ENCODE measurements at regions not wholly inside any gene's neighbourhood (a gene's known extent, or its start where the extent isn't known, plus 50 kb on each side); places are given as distances from the start of the nearest gene placed in this dataset.
A peak's percentile ranks its signal among the peaks of the same experiment; 100 is the strongest.

GRCh38 chr18:75679331-75679730 lies 251.8 kb upstream of the SMIM21 start:
- intact Hi-C loops (cut with DNase I) = loop anchor here in 1 of 2 donors (10.0 kb wide), 1 partner anchor 65 kb away; no protein-coding TSS in a partner anchor
- DNase-seq (peak; percentile 71), ATAC-seq (peak; percentile 82 to 96)

- ATAC-seq = peak in 1 of 2 donors; percentile 53
- intact Hi-C loops (cut with DNase I) = loop anchor here in 1 of 2 donors (10.0 kb wide), 1 partner anchor 64 kb away; no protein-coding TSS in a partner anchor
- no peak for DNase-seq
These were observed 251.1 kb upstream of the SMIM21 start for GRCh38 chr18:75678627-75679026.

- no peak for ATAC-seq
- no peak for DNase-seq
- intact Hi-C loops (cut with DNase I) = loop anchor here in 1 of 2 donors (10.0 kb wide), 1 partner anchor 63 kb away; no protein-coding TSS in a partner anchor
These were observed 250.4 kb upstream of the SMIM21 start for GRCh38 chr18:75677696-75678455.

DNA sequence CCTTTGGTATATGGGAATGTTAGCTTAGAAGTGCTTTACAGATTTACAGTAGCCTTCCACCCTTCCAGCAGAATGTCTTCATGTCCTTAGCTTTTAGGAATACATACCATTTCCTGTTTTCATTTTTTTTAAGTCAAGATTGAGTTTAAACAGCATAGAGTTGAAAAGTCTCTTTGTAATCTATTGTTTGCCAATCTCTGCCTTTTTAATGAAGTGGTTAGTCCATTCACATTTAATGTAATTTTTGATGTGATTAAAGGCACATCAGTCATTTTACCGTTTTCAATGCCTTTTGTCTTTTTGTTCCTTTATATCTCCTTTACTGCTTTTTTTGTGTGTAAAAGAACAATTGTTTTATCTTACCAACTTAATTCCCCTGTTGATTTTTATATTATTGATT lies 233.4 kb upstream of the SMIM21 start:
- DNase-seq (no peak), ATAC-seq (no peak)
- intact Hi-C loops (cut with DNase I) = no loop called here

GRCh38 chr18:75659535-75660023 lies 232.1 kb upstream of the SMIM21 start:
- no peak for ATAC-seq
- intact Hi-C loops (cut with DNase I) = no loop called here
- DNase-seq = no peak

DNA sequence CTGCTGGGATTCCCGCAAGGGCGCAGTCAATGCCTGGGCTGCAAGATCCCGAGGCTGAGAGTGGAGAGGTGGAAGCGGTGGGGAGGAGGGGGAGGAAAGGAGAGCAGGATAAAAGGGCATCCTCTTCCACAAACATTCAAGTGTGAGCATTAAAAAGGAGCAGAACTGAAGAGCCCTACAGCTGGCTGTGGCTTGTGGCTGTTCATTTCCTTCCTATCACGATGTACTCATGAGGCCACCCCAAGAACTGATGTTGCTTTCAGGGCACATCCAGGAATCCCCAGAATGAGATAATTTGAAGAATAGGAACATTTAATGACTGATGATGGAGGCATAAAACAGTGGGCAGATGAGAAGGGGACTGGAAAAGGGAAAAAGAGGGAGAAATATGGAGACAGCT lies 230.8 kb upstream of the SMIM21 start:
- intact Hi-C loops (cut with DNase I) = no loop called here
- DNase-seq (no peak), ATAC-seq (no peak)

DNA sequence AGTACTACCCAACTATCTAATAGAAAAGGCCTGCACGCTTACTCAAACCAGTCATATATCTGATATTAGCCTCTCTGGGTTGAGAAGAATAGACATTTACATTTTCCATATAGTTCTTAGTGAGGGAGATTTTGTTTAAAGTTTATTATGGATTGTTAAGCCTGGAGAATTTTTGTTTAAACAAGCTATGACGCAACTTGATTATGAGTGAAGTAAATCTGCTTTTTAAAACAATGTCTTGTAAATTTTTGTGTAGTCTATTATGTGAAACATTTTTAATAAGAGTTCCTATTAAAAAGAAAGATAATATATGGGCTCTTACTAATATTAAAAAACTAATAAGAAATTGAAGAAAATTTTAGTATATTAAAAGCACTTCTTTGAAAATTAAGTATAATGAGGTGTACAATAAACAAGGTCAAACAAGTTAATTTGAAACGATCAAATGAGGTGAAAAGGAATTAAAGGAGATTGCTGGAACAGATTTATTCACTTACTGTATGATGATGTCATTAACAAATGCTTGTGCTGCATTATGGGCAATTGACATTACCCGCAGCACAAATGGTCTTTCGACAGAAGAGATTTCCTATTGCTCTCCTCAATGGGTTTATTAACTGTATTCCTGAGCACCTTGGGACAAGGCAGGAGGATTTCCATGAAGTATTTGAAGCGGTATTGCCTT lies 229.2 kb upstream of the SMIM21 start:
- DNase-seq (no peak), ATAC-seq (no peak)
- intact Hi-C loops (cut with DNase I) = no loop called here

- DNase-seq (no peak), ATAC-seq (no peak)
- intact Hi-C loops (cut with DNase I) = no loop called here
These were observed 228.5 kb upstream of the SMIM21 start for GRCh38 chr18:75656035-75656434.

GRCh38 chr18:75654851-75655751 lies 227.6 kb upstream of the SMIM21 start:
- ATAC-seq (peak in 1 of 2 donors; percentile 16), DNase-seq (peak; percentile 29)
- intact Hi-C loops (cut with DNase I) = no loop called here

DNA sequence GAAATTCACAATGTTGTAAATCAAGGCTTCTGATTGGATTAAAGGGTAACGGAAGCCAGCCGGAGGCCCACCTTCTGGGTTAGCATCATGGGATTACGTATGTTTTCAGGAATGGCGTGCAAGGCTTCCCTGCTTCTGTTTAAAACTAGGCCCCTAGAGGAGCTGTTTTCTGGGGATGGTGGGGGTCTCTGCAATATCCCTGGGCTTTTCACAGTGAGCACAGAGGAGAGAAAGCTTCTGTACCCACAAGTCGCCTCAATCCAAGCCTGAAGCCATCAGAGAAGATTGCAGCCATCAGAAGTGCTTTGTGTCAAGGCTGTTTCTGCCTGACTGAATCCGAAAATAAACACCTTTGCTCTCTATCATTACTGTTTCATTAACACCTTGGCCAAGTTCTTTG lies 226.9 kb upstream of the SMIM21 start:
- ATAC-seq (no peak), DNase-seq (no peak)
- intact Hi-C loops (cut with DNase I) = no loop called here

DNA sequence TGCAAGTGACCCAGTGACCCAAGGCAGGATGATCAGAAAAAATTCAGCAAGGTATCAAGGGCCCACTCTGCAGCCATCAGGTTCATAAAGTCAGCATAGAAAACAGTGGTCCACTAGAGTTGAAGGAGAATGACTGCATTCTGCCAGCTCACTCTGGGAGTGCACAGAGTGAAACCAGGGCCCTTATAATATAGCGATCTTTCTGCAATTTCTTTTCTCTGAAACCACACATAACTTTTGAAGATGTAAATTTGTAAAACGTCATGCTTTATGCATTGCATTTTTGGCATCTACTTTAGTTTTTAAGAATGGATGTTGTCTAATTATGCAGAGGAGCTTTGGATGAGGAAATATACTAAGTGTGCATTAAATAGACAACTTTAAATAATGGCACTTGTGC lies 225.0 kb upstream of the SMIM21 start:
- DNase-seq (no peak), ATAC-seq (no peak)
- intact Hi-C loops (cut with DNase I) = no loop called here

DNA sequence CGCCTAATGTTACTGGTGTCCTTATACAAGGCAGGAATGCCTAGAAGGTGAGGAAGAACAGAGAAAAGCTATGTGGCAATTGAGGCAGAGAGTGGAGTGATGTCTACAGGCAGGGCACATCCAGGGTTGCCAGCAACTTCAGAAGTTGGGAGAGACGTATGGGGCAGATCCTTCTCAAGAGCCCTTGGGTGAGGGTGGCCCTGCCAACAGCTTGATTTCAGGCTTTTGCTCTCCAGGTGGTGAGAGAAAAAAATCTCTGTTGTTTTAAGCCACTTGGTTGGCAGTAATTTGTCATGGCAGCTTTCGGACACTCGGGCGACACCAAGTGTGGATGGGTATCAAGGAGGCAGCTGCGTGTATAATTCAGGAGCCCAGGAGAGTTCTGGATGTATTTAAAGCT lies 217.4 kb upstream of the SMIM21 start:
- ATAC-seq = no peak
- no peak for DNase-seq
- intact Hi-C loops (cut with DNase I) = no loop called here

- intact Hi-C loops (cut with DNase I) = no loop called here
- ATAC-seq (no peak), DNase-seq (no peak)
These were observed 215.6 kb upstream of the SMIM21 start for GRCh38 chr18:75643083-75643482.

GRCh38 chr18:75639472-75639831 lies 211.9 kb upstream of the SMIM21 start:
- ATAC-seq (no peak), DNase-seq (no peak)
- intact Hi-C loops (cut with DNase I) = no loop called here

DNA sequence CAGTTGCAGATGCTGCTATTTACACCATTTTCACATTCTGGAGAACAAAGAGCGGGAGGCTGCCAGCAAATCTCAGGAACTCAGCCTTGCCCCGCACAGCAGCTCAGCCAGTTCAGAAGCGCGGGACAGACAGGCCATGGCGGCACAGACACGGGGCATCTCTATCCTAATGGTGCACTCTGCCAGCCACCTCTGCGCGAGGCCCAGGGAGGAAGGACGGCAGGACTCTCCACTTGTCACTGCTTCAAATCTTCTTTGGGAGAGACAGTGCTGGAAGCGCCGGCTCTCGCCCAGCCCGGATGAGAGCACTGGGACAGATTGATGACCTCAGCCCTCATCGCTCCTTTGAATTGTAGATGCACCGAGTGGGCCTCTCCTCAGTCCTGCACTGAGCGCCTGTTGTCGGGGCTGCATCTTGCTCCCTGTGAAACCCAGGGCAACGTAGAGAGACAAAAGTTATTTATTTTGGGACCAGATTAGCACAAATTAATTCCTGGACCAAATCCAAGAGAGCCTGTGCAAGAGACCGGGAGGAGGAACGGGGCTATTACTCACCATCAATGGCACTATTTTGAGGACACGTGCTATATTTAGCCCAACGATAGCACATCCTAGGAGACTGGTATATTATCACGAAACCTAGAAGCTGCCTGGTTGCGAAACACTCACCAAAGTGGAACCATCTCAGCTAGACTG lies 211.4 kb upstream of the SMIM21 start:
- ATAC-seq (peak; percentile 79 to 91), DNase-seq (no peak)
- intact Hi-C loops (cut with DNase I) = no loop called here

DNA sequence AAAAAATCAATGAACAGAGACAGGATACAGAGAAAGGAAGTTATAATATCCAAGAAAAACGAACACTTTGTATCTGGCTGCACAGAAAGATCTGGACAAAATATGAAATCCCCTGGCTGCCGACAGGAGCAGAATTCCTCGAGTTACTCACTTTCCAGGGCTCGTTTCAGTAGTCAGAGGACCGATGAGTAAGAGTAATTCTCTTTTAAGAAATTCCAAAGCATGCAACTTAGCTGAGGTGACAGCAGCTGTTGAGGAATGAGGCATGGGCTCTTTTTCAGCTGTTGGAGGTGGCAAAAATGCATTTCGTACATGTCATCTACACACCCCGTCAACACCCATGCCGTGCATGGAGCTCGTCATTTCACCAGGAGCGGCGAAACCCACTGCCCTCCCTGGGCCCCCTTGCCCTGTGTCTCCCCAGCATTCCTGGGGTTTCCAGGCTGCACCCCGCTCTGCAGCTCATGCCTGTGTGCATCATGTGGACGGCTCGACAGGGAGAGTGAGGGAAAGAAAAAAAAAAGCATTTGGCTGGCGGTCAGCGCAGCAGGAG lies 210.8 kb upstream of the SMIM21 start:
- intact Hi-C loops (cut with DNase I) = no loop called here
- no peak for DNase-seq
- peak; percentile 21 to 77 for ATAC-seq

- ATAC-seq (no peak), DNase-seq (no peak)
- intact Hi-C loops (cut with DNase I) = no loop called here
These were observed 207.6 kb upstream of the SMIM21 start for GRCh38 chr18:75635096-75635495.

DNA sequence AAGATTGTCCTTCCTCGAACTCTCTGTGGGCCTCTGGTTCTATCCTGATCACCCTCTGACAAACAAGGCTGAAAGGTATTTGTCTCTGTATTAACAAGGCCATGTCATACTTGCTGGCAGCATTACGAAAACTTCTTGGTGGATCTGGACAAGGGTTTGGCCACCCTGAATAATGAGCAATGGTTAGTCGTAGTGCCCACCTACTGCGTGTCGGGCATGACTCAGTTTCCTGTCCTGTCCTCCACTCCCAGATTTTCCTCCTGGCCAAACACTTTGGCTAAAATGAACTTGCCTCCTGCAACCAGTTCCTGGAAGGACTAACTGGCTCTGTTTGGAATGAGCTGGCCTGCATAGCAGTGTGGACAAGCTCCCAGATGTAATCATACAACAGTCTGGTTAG lies 198.5 kb upstream of the SMIM21 start:
- DNase-seq = no peak
- intact Hi-C loops (cut with DNase I) = loop anchor here in 1 of 2 donors (10.0 kb wide), 1 partner anchor 51 kb away; no protein-coding TSS in a partner anchor
- ATAC-seq = no peak

DNA sequence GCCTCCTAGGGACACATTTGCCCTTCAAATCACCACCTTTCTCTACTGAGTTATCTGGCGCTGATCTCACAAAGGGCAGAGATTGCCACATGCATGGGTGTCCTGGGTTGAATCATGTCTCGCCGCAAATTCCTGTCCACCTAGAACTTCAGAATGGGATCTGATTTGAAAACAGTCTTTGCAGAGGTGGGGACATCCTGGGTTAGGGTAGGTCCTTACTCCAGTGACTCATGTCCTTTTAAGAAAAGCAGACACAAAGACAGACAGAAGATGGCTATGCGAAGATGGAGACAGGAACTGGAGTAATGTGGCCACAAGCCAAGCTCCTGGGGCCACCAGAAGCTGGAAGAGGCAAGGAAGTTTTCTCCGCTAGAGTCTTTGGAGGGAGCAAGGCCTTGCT lies 197.4 kb upstream of the SMIM21 start:
- no peak for DNase-seq
- intact Hi-C loops (cut with DNase I) = loop anchor here in 1 of 2 donors (10.0 kb wide), 1 partner anchor 50 kb away; no protein-coding TSS in a partner anchor
- ATAC-seq = no peak
